H1 (cell line): ENCODE measurements at regions not wholly inside any gene's neighbourhood (a gene's known extent, or its start where the extent isn't known, plus 50 kb on each side); places are given as distances from the start of the nearest gene placed in this dataset.

ENCODE experiments used
- ATF2 ChIP-seq: IDR thresholded peaks from 2 replicates; pipeline ENCODE4 v1.6.1; 2012; ENCODE audit warnings: low read length, inconsistent platforms
- ATF3 ChIP-seq: IDR thresholded peaks from 2 replicates; pipeline ENCODE4 v1.6.1; 2011; ENCODE audit warnings: low read depth, mild to moderate bottlenecking, low read length; ENCODE audit not compliant: insufficient read depth
- BACH1 ChIP-seq: IDR thresholded peaks from 2 replicates; pipeline ENCODE4 v1.6.1; 2012; ENCODE audit warnings: low read length, improper control_type of control experiment
- BRCA1 ChIP-seq: IDR thresholded peaks from 2 replicates; pipeline ENCODE4 v1.6.1; 2012; ENCODE audit warnings: low read depth, low read length, improper control_type of control experiment
- CHD7 ChIP-seq: fragments of 300-600 bp; sonication (generic); IDR thresholded peaks from 2 replicates; pipeline ENCODE4 v1.7.1; 2012; ENCODE audit warnings: low read length, moderate library complexity, mild to moderate bottlenecking, inconsistent platforms; ENCODE audit not compliant: insufficient replicate concordance
- CREB1 ChIP-seq: IDR thresholded peaks from 2 replicates; pipeline ENCODE4 v1.6.1; 2012; ENCODE audit warnings: inconsistent platforms
- FOSL1 ChIP-seq: IDR thresholded peaks from 2 replicates; pipeline ENCODE4 v1.6.1; 2011; ENCODE audit warnings: mild to moderate bottlenecking, low read depth, low read length, moderate library complexity; ENCODE audit not compliant: insufficient read depth
- SRF ChIP-seq: IDR thresholded peaks from 2 replicates; pipeline ENCODE4 v1.6.1; 2011; ENCODE audit warnings: mild to moderate bottlenecking, low read depth, low read length, moderate library complexity
- ZNF274 ChIP-seq: IDR thresholded peaks from 2 replicates; pipeline ENCODE4 v1.7.0; 2012; ENCODE audit warnings: low read length, borderline replicate concordance; ENCODE audit errors: extremely low read depth

DNA sequence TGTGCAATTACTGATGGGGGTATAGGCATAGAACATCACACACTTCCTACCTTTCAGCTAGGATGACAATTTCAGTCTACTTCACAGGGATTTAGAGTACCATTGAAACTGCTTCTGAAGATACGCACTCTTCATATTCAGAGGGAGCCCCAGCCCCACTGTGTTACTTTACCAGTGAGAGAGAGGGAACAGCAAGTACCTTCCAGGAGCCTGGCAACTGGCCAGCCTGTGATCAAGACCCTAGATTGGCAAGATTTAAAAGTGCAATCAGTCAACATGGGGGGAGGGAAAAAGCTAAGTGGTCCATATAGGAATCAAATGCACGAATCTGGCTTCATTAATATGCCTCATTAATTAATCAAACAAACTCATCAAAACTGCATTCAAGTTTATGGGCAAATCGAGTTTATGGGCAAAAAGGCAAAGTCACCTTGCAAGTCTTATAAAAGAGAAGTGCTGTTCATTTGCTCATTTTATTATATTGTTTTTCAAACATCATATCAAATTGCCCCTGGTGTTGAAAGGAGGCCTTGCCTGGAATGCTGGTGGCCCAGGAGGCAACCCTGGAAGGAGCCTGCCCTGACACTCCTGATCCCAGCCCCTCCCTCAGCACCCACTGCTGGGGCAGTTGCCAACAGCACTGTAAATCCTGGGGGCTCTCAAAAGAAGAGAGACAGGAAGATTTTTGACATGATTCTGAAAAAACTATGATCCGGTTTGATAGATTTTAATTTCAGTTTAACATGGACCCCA lies 184.9 kb upstream of the DPT start (continued):
- no peak for TF ChIP-seq CHD7
- no peak for TF ChIP-seq CREB1
- no peak for TF ChIP-seq SRF
- TF ChIP-seq BRCA1 = no peak
- no peak for TF ChIP-seq FOSL1
- no peak for TF ChIP-seq ATF3
- TF ChIP-seq ZNF274 = no peak
- no peak for TF ChIP-seq ATF2
- no peak for TF ChIP-seq BACH1
